ENCODE measurements at regions not wholly inside any gene's neighbourhood (a gene's known extent, or its start where the extent isn't known, plus 50 kb on each side); places are given as distances from the start of the nearest gene placed in this dataset.

DNA sequence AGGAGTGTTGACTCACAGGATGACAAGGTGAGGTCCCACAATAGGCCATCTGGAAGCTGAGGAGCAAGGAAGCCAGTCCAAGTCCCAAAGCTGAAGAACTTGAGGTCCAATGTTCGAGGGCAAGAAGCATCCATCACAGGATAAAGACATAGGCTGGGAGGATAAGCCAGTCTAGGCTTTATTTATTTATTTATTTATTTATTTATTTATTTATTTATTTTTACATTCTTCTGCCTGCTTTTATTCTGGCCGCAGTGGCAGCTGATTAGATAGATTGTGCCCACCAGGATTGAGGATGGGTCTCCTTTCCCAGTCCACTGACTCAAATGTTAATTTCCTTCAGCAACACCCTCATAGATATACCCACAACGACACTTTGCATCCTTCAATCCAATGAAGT lies 472.2 kb upstream of the DPPA4 start:
- TF ChIP-seq GATA2 (IDR thresholded peaks at IDR 0.05; ENCODE audit: low read depth, low read length) (no peak), GATA3 (IDR thresholded peaks at IDR 0.05; ENCODE audit: low read depth, low read length) (no peak)

Measured in SH-SY5Y (cell line).